HG03039 (cell line): ENCODE measurements at regions not wholly inside any gene's neighbourhood (a gene's known extent, or its start where the extent isn't known, plus 50 kb on each side); places are given as distances from the start of the nearest gene placed in this dataset.

Source experiments
- ATAC-seq: cut with Tn5 transposase; IDR thresholded peaks from one replicate; pipeline ENCODE4 v1.9.1; 2021; ENCODE audit warnings: mild to moderate bottlenecking, moderate library complexity; ENCODE audit not compliant: unreplicated experiment

GRCh38 chr10:91691981-91692380, 59.1 kb upstream of the PPP1R3C start:
- no peak for ATAC-seq

DNA sequence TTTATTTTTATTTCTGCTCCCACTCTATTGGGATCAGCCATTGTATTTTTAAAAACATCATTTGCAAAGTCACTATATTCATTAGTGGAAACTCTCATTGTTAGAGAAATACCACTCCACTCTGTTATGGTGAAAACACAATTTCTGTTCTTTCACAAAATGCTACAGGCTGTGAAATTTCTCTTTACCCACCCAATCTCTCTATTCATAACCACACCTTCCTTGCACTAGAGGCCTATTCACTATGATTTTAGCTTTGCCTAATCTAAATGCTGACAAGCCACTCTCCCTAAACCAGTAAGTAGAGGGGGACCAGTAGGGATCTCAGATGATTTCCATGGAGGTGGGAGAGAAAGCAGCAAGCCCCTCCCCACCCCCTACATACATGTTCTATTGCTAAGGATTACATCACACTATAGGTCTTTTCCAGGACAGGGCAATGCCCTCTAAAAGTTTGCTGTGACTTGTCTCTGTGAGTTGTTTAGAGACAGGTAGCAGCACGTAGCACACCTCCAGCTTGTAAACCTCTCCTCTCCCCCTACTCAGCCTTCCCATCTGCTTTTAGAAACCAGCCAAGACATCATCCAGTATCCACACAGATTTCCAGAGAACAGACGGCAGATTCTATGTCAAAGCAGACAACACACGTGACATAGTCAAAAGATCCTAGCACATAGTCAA, 58.3 kb upstream of the PPP1R3C start:
- ATAC-seq = no peak

GRCh38 chr10:91690412-91690811, 57.5 kb upstream of the PPP1R3C start:
- no peak for ATAC-seq

DNA sequence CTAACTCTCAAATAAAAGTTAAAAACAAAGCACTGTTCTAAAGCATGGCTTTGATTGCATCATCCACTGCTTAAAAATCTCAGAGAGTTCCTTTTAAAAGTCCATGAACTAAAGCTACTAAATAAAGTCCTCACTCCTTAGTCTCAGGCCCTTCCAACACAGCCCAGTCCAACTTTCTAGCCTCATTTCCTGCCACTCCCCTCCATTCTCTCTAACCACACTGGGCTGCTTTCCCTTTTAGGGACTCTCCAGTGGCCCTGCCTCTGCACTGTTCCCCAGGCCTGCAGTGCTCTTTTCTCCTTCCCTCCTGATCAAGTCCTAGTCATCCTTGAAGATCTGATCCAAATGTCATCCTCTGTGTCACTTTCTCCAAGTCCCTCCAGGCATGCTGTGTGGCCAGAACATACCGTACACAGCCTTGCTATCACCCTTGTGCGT, 56.9 kb upstream of the PPP1R3C start:
- ATAC-seq = no peak

DNA sequence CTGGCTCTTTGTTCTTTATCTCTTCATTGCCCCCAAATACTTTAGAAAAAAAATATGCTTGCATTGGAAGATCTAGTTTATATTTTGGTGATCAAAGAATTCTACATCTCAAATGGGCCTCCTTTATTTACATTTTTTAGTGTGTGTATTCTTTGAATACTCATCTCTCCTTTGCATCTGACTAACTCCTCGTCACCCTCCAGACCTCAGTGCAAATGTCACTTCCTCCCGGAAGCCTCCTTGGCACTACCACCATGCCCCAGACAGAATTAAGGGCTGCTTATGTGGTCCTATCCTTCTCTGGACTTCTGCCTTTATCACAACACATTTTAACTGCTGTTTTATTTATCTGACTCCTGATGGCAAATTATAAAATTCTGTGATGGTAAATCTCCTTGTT, 52.0 kb upstream of the PPP1R3C start:
- ATAC-seq = no peak

DNA sequence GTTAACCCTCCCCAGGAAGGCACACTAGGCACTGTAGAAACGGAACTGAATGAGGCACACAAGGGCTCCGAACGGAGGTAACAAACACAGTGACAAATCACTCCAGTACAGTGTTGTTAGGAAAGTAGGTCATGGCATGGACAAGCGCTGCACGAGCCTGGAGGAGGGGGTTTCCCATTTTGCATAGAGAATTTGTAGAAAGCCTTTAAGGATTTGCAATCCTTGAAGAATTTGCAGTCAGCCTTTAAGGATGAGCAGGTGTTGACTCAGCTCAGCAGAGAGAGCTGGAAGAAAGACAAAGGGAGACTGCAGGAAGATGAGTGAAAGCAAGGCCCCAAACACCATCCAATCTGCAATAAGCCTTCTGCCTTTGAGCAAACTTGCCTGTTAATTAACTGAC, 51.1 kb upstream of the PPP1R3C start:
- no peak for ATAC-seq

DNA sequence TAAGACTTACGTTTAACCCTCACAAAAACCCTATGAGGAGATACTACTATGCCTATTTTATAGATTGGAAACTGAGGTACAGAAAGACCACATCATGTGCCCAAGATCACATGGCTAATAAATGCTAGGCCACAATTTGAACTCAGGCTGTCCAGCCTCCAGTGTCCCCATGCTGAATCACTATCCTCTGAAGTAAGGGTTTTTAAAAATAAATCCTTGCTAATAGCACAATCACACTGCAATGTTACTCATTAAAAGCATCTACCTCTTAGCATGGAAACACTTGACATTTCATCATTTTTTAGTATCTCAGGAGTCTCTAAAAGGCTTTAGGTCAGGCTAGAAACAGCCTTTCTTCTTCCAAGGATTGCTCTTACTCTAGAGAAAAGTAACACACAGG, 50.0 kb upstream of the PPP1R3C start:
- ATAC-seq = no peak
